Uterus (tissue), 3 donors: ENCODE measurements at regions not wholly inside any gene's neighbourhood (a gene's known extent, or its start where the extent isn't known, plus 50 kb on each side); places are given as distances from the start of the nearest gene placed in this dataset.
"Not testable (repeated sequence)": the region's sequence is repeated elsewhere in the genome, so short reads cannot be mapped to it uniquely, and the experiment has no call there.

Source experiments
- DNase-seq, 2 donors: peaks; one replicate each; pipeline ENCODE4 v3.0.0-alpha.2; 2019 to 2020
- H3K27ac ChIP-seq, 2 donors: fragments of 200-600 bp; sonication (generic); 1 replicate in 1 of 2; 2 replicates in 1 of 2; pipeline ENCODE4 v1.5.1; 2016 to 2018
- H3K27me3 ChIP-seq, 2 donors: fragments of 200-600 bp; sonication (generic); one replicate each; pipeline ENCODE4 v1.5.1; 2018 to 2019; ENCODE audit warnings: control low read depth in 1 of 2
- H3K36me3 ChIP-seq, 2 donors: fragments of 200-600 bp; sonication (generic); one replicate each; pipeline ENCODE4 v1.5.1; 2019; ENCODE audit warnings: control low read depth in 1 of 2
- H3K4me1 ChIP-seq, 2 donors: fragments of 200-600 bp; sonication (generic); one replicate each; pipeline ENCODE4 v1.5.1; 2018 to 2019; ENCODE audit warnings: control low read depth in 1 of 2
- H3K4me3 ChIP-seq, 2 donors: fragments of 200-600 bp; sonication (generic); 1 replicate in 1 of 2; 2 replicates in 1 of 2; pipeline ENCODE4 v1.5.1; 2018 to 2019; ENCODE audit warnings: mild to moderate bottlenecking in 1 of 2
- H3K9me3 ChIP-seq, 2 donors: fragments of 200-600 bp; sonication (generic); one replicate each; pipeline ENCODE4 v1.5.1; 2019; ENCODE audit warnings: control low read depth in 1 of 2
- CTCF ChIP-seq, 4 experiments: fragments of 200-600 bp in 2 of 4; fragments of 450-650 bp in 2 of 4; sonication (generic) in 2 of 4; IDR thresholded peaks; one replicate each; pipeline ENCODE4 v1.5.1; 2016 to 2019; ENCODE audit warnings: antibody characterized with exemption in 4 of 4, mild to moderate bottlenecking in 2 of 4, moderate library complexity in 1 of 4
- POLR2A ChIP-seq, 2 donors: fragments of 450-650 bp; IDR thresholded peaks; one replicate each; pipeline ENCODE4 v1.6.1; 2016; ENCODE audit warnings: antibody characterized with exemption in 2 of 2, mild to moderate bottlenecking in 1 of 2, moderate library complexity in 1 of 2
- intact Hi-C: fragments of 100-400 bp; cut with DNase I; formaldehyde crosslinking; loops from one replicate; pipeline ENCODE4 v1.15.1; 2023; ENCODE audit warnings: low total_unique reads
- donor health status: DM: yes; HTN: yes; CAD: no.

- DNase-seq: no peak
- no peak overlapping the region for H3K27ac ChIP-seq
Observed at GRCh38 chr12:107864235-107864634, 89.7 kb downstream of the ASCL4 start.

GRCh38 chr12:107864727-107865126 is 90.2 kb downstream of the ASCL4 start:
- intact Hi-C loops, H3K27me3 ChIP-seq, DNase-seq, H3K4me1 ChIP-seq, H3K4me3 ChIP-seq, H3K36me3 ChIP-seq, H3K9me3 ChIP-seq, H3K27ac ChIP-seq: not testable (repeated sequence)

More at GRCh38 chr12:107864235-107864634, 89.7 kb downstream of the ASCL4 start:
- Histone ChIP-seq H3K4me3 (no peak overlapping the region), H3K27me3 (no peaks in the 10 kb centered on the region), H3K4me1 (no peaks in the 10 kb centered on the region), H3K9me3 (no peaks in the 10 kb centered on the region), H3K36me3 (no peaks in the 10 kb centered on the region)
- intact Hi-C loops: no loop called here
- TF ChIP-seq CTCF (IDR thresholded peaks at IDR 0.05) (no peak), POLR2A (IDR thresholded peaks at IDR 0.05) (no peak)

- TF ChIP-seq CTCF (IDR thresholded peaks at IDR 0.05) (no peak), POLR2A (IDR thresholded peaks at IDR 0.05) (no peak)
- Histone ChIP-seq H3K4me3 (no peak overlapping the region), H3K36me3 (no peaks in the 10 kb centered on the region), H3K27me3 (no peaks in the 10 kb centered on the region), H3K27ac (no peak overlapping the region), H3K4me1 (no peaks in the 10 kb centered on the region), H3K9me3 (no peaks in the 10 kb centered on the region)
- intact Hi-C loops: no loop called here
- no peak for DNase-seq
Observed at GRCh38 chr12:107873223-107873622, 98.7 kb downstream of the ASCL4 start.

- Histone ChIP-seq H3K4me1 (no peaks in the 10 kb centered on the region), H3K9me3 (no peaks in the 10 kb centered on the region), H3K36me3 (no peaks in the 10 kb centered on the region), H3K27me3 (no peaks in the 10 kb centered on the region), H3K4me3 (no peak overlapping the region), H3K27ac (no peak overlapping the region)
- no peak for TF ChIP-seq POLR2A (IDR thresholded peaks at IDR 0.05)
- TF ChIP-seq CTCF (IDR thresholded peaks at IDR 0.05): no peak
- intact Hi-C loops: no loop called here
- DNase-seq: no peak
Observed at GRCh38 chr12:107875786-107876185, 101.3 kb downstream of the ASCL4 start.

GRCh38 chr12:107884769-107885694 is 110.5 kb downstream of the ASCL4 start:
- Histone ChIP-seq H3K4me3 (no peak overlapping the region), H3K36me3 (no peaks in the 10 kb centered on the region), H3K27ac (no peak overlapping the region), H3K9me3 (no peaks in the 10 kb centered on the region), H3K4me1 (no peaks in the 10 kb centered on the region), H3K27me3 (no peaks in the 10 kb centered on the region)
- intact Hi-C loops: no loop called here
- DNase-seq: no peak
- no peak for TF ChIP-seq POLR2A (IDR thresholded peaks at IDR 0.05)
- peak; percentile 20 to 45 (median 28) for TF ChIP-seq CTCF (IDR thresholded peaks at IDR 0.05)
